Suprapubic skin (tissue), 4 donors: ENCODE measurements at regions not wholly inside any gene's neighbourhood (a gene's known extent, or its start where the extent isn't known, plus 50 kb on each side); places are given as distances from the start of the nearest gene placed in this dataset.

Experiments
- DNase-seq, 2 donors: peaks; one replicate each; pipeline ENCODE4 v3.0.0-alpha.2; 2019; ENCODE audit warnings: low spot score in 2 of 2
- H3K27ac ChIP-seq: fragments of 200-600 bp; sonication (generic); one replicate; pipeline ENCODE4 v1.5.1; 2019
- H3K27me3 ChIP-seq: fragments of 200-600 bp; sonication (generic); one replicate; pipeline ENCODE4 v1.5.1; 2019
- H3K36me3 ChIP-seq: fragments of 200-600 bp; sonication (generic); one replicate; pipeline ENCODE4 v1.5.1; 2019
- H3K4me1 ChIP-seq: fragments of 200-600 bp; sonication (generic); one replicate; pipeline ENCODE4 v1.5.1; 2019
- H3K4me3 ChIP-seq: fragments of 200-600 bp; sonication (generic); one replicate; pipeline ENCODE4 v1.5.1; 2019; ENCODE audit warnings: mild to moderate bottlenecking
- H3K9me3 ChIP-seq: fragments of 200-600 bp; sonication (generic); one replicate; pipeline ENCODE4 v1.5.1; 2019
- CTCF ChIP-seq, 2 donors: fragments of 200-600 bp in 1 of 2; fragments of 450-650 bp in 1 of 2; sonication (generic) in 1 of 2; IDR thresholded peaks; one replicate each; pipeline ENCODE4 v1.5.1; 2016 to 2019; ENCODE audit warnings: antibody characterized with exemption in 2 of 2, mild to moderate bottlenecking in 1 of 2, moderate library complexity in 1 of 2
- EP300 ChIP-seq: sonication (generic); formaldehyde crosslinking; IDR thresholded peaks from one replicate; pipeline ENCODE4 v1.6.1; 2017; ENCODE audit warnings: antibody characterized with exemption
- POLR2A ChIP-seq, 2 donors: fragments of 450-650 bp; IDR thresholded peaks; one replicate each; pipeline ENCODE4 v1.6.1; 2017; ENCODE audit warnings: antibody characterized with exemption in 2 of 2, mild to moderate bottlenecking in 2 of 2, moderate library complexity in 2 of 2
- POLR2AphosphoS5 ChIP-seq, 3 donors: sonication (generic); formaldehyde crosslinking; IDR thresholded peaks; one replicate each; pipeline ENCODE4 v1.6.1; 2017; ENCODE audit warnings: antibody characterized with exemption in 3 of 3
- WGBS: methylation state at CpG from one replicate; pipeline ENCODE4 v1.1.5; 2018; 5-methylcytosine and 5-hydroxymethylcytosine counted together

GRCh38 chrX:15167826-15168225 is 102.1 kb downstream of the ASB9 start:
- Histone ChIP-seq H3K27ac (no peak overlapping the region), H3K27me3 (no peaks in the 10 kb centered on the region), H3K36me3 (no peaks in the 10 kb centered on the region), H3K9me3 (no peaks in the 10 kb centered on the region), H3K4me1 (no peaks in the 10 kb centered on the region), H3K4me3 (no peak overlapping the region)
- DNase-seq: no peak
- no peak for TF ChIP-seq CTCF (IDR thresholded peaks at IDR 0.05)
- no peak for TF ChIP-seq POLR2AphosphoS5 (IDR thresholded peaks at IDR 0.05)
- TF ChIP-seq POLR2A (IDR thresholded peaks at IDR 0.05): no peak
- TF ChIP-seq EP300: no peak
- WGBS: 73% methylated on average over 3 of the region's 3 CpGs

DNA sequence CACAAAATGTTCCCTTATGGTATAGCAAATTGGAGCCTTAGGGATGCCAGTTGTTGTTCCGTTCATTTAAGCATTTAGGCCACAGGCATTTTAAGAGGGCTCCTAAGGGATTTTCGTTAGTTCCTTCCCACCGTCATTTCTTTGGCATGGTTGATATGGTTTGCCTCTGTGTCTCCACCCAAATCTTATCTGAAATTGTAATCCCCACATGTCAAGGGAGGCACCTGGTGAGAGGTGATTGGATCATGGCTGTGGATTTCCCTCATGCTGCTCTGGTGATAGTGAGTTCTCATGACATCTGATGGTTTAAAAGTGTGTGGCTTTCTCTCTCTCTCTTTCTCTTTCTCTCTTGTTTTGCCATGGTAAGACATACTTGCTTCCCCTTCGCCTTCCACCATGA is 104.1 kb downstream of the ASB9 start:
- H3K4me1 ChIP-seq: no peaks in the 10 kb centered on the region
- no peaks in the 10 kb centered on the region for H3K27me3 ChIP-seq
- TF ChIP-seq POLR2AphosphoS5 (IDR thresholded peaks at IDR 0.05) (no peak), EP300 (no peak), POLR2A (IDR thresholded peaks at IDR 0.05) (no peak)
- H3K4me3 ChIP-seq: no peak overlapping the region
- H3K36me3 ChIP-seq: no peaks in the 10 kb centered on the region
- H3K27ac ChIP-seq: no peak overlapping the region
- 69% methylated on average over 4 of the region's 4 CpGs for WGBS
- no peaks in the 10 kb centered on the region for H3K9me3 ChIP-seq
- DNase-seq: no peak

- 65% methylated on average over 3 of the region's 3 CpGs for WGBS
- TF ChIP-seq POLR2AphosphoS5 (IDR thresholded peaks at IDR 0.05) (no peak), CTCF (IDR thresholded peaks at IDR 0.05) (no peak), EP300 (no peak), POLR2A (IDR thresholded peaks at IDR 0.05) (no peak)
- Histone ChIP-seq H3K36me3 (no peaks in the 10 kb centered on the region), H3K27ac (no peak overlapping the region), H3K4me1 (no peaks in the 10 kb centered on the region), H3K9me3 (no peaks in the 10 kb centered on the region), H3K27me3 (no peaks in the 10 kb centered on the region), H3K4me3 (no peak overlapping the region)
- no peak for DNase-seq
Measured at GRCh38 chrX:15163131-15163530, 106.8 kb downstream of the ASB9 start.

GRCh38 chrX:15160558-15161095 is 109.3 kb downstream of the ASB9 start:
- Histone ChIP-seq H3K27ac (no peak overlapping the region), H3K4me1 (no peaks in the 10 kb centered on the region), H3K9me3 (no peaks in the 10 kb centered on the region), H3K27me3 (no peaks in the 10 kb centered on the region), H3K36me3 (no peaks in the 10 kb centered on the region), H3K4me3 (no peak overlapping the region)
- no peak for TF ChIP-seq POLR2A (IDR thresholded peaks at IDR 0.05)
- no peak for TF ChIP-seq POLR2AphosphoS5 (IDR thresholded peaks at IDR 0.05)
- TF ChIP-seq CTCF (IDR thresholded peaks at IDR 0.05): no peak
- TF ChIP-seq EP300: no peak
- WGBS: 68% methylated on average over 5 of the region's 5 CpGs
- DNase-seq: no peak

- no peak for TF ChIP-seq CTCF (IDR thresholded peaks at IDR 0.05)
- no peak for TF ChIP-seq POLR2A (IDR thresholded peaks at IDR 0.05)
- TF ChIP-seq EP300: no peak
- no peak for TF ChIP-seq POLR2AphosphoS5 (IDR thresholded peaks at IDR 0.05)
- Histone ChIP-seq H3K36me3 (no peaks in the 10 kb centered on the region), H3K9me3 (no peaks in the 10 kb centered on the region), H3K27me3 (no peaks in the 10 kb centered on the region), H3K4me1 (no peaks in the 10 kb centered on the region), H3K27ac (no peak overlapping the region), H3K4me3 (no peak overlapping the region)
- no peak for DNase-seq
- 83% methylated on average over 7 of the region's 7 CpGs for WGBS
Measured at GRCh38 chrX:15158736-15159406, 111.0 kb downstream of the ASB9 start.

DNA sequence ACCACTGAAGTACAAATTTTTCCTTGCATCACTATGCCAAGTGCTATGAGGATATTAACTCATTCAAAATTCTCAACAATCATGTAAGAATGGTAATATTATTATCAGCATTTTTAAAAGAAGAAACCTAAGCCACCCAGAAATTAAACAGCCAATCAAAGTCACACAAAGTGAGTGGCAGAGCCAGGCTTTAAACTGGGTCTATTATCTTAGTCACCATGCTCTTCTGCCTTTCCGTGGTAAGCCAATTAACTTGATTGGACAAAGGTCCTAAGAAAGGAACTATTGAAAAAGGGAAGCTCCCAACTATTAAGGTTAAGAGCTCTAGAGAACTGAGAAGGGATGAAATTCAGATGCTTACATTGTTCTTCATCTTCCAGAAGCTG is 111.5 kb downstream of the ASB9 start:
- DNase-seq: no peak
- H3K27me3 ChIP-seq: no peaks in the 10 kb centered on the region
- WGBS: 31% methylated on average over 1 of the region's 1 CpG
- TF ChIP-seq EP300 (no peak), CTCF (IDR thresholded peaks at IDR 0.05) (no peak), POLR2AphosphoS5 (IDR thresholded peaks at IDR 0.05) (no peak), POLR2A (IDR thresholded peaks at IDR 0.05) (no peak)
- H3K36me3 ChIP-seq: no peaks in the 10 kb centered on the region
- no peak overlapping the region for H3K27ac ChIP-seq
- H3K9me3 ChIP-seq: no peaks in the 10 kb centered on the region
- H3K4me1 ChIP-seq: no peaks in the 10 kb centered on the region
- H3K4me3 ChIP-seq: no peak overlapping the region
